PC-9 (cell line): ENCODE measurements at regions not wholly inside any gene's neighbourhood (a gene's known extent, or its start where the extent isn't known, plus 50 kb on each side); places are given as distances from the start of the nearest gene placed in this dataset.
A peak's percentile ranks its signal among the peaks of the same experiment; 100 is the strongest.

Source experiments
- BruUV-seq: library from RNA; stranded (reverse); fragments of 400-500 nt; replicated peaks from 2 replicates; lab custom pipeline; 2021; lab: Mats Ljungman, UMichigan
- CTCF ChIA-PET: fragments of 300-600 bp; sonication (Branson Sonifier 250); formaldehyde crosslinking; loops from one replicate; lab custom pipeline; 2022; ENCODE audit warnings: antibody characterized with exemption; lab: Charles Lee
- POLR2A ChIA-PET: fragments of 300-600 bp; sonication (Branson Sonifier 250); formaldehyde crosslinking; loops from one replicate; lab custom pipeline; 2022; ENCODE audit warnings: antibody characterized with exemption; ENCODE audit not compliant: unreplicated experiment; lab: Charles Lee
- DNase-seq, 2 experiments: peaks; one replicate each; pipeline versions ENCODE4 v3.0.0 to v3.0.0-alpha.2; 2015 to 2022; ENCODE audit warnings: mixed read lengths in 1 of 2
- H2AFZ ChIP-seq: fragments of 200-600 bp; sonication (generic); 2 replicates; pipeline ENCODE4 v1.8.1; 2017; ENCODE audit warnings: antibody characterized with exemption
- H3F3A ChIP-seq: fragments of 200-600 bp; sonication (generic); 2 replicates; pipeline ENCODE4 v1.8.1; 2017; ENCODE audit warnings: antibody characterized with exemption, mild to moderate bottlenecking, low read depth; ENCODE audit not compliant: insufficient read depth
- H3K27ac ChIP-seq: fragments of 200-600 bp; sonication (generic); 2 replicates; pipeline ENCODE4 v1.6.1; 2016; ENCODE audit warnings: mixed run types
- H3K27me3 ChIP-seq: fragments of 200-600 bp; sonication (generic); 2 replicates; pipeline ENCODE4 v1.6.1; 2016; ENCODE audit warnings: low read depth, mixed run types; ENCODE audit not compliant: insufficient read depth
- H3K36me3 ChIP-seq: fragments of 200-600 bp; sonication (generic); 2 replicates; pipeline ENCODE4 v1.6.1; 2016; ENCODE audit warnings: low read depth, mixed run types
- H3K4me1 ChIP-seq: fragments of 200-600 bp; sonication (generic); replicated peaks from 2 replicates; pipeline ENCODE4 v1.6.1; 2016; ENCODE audit warnings: mixed run types; ENCODE audit not compliant: insufficient read depth
- H3K4me2 ChIP-seq: fragments of 200-600 bp; sonication (generic); 2 replicates; pipeline ENCODE4 v1.6.1; 2017; ENCODE audit warnings: mixed run types
- H3K4me3 ChIP-seq: fragments of 200-600 bp; sonication (generic); 2 replicates; pipeline ENCODE4 v1.6.1; 2016; ENCODE audit warnings: mixed run types
- H3K79me2 ChIP-seq: fragments of 200-600 bp; sonication (generic); 2 replicates; pipeline ENCODE4 v1.6.1; 2017; ENCODE audit warnings: low read depth, mixed run types
- H3K9me2 ChIP-seq: fragments of 200-600 bp; sonication (generic); 2 replicates; pipeline ENCODE4 v1.8.1; 2017; ENCODE audit warnings: mild to moderate bottlenecking; ENCODE audit not compliant: insufficient read depth
- H3K9me3 ChIP-seq: fragments of 200-600 bp; sonication (generic); 2 replicates; pipeline ENCODE4 v1.8.1; 2016; ENCODE audit warnings: low read depth; ENCODE audit not compliant: insufficient read depth
- H4K20me1 ChIP-seq: fragments of 200-600 bp; sonication (generic); 2 replicates; pipeline ENCODE4 v1.8.1; 2017; ENCODE audit not compliant: insufficient read depth
- EZH2 ChIP-seq: fragments of 200-600 bp; sonication (generic); IDR thresholded peaks from 2 replicates; pipeline ENCODE4 v1.8.0; 2017; ENCODE audit warnings: antibody characterized with exemption, low read depth
- intact Hi-C: fragments of 100-400 bp; cut with micrococcal nuclease; formaldehyde crosslinking; loops from one replicate; pipeline ENCODE4 v1.10.0; 2022; ENCODE audit not compliant: unreplicated experiment
- TF ChIP-seq, protein P1 (sequence below): fragments of 200-600 bp; sonication (generic); conservative IDR thresholded peaks from 2 replicates; pipeline ENCODE4 v1.6.1; 2017; ENCODE audit warnings: mixed run types, antibody characterized with exemption, mild to moderate bottlenecking, moderate library complexity

- CTCF ChIA-PET, result no interaction called here
- H3K36me3 ChIP-seq, result no peaks in the 10 kb centered on the region
- no peaks in the 10 kb centered on the region for H3F3A ChIP-seq
- no peaks in the 10 kb centered on the region for H4K20me1 ChIP-seq
- H3K4me3 ChIP-seq, result no peak overlapping the region
- no peak overlapping the region for H3K4me2 ChIP-seq
- no peak for DNase-seq
- POLR2A ChIA-PET, result no interaction called here
- no peaks in the 10 kb centered on the region for H3K27me3 ChIP-seq
- TF ChIP-seq, protein P1, sequence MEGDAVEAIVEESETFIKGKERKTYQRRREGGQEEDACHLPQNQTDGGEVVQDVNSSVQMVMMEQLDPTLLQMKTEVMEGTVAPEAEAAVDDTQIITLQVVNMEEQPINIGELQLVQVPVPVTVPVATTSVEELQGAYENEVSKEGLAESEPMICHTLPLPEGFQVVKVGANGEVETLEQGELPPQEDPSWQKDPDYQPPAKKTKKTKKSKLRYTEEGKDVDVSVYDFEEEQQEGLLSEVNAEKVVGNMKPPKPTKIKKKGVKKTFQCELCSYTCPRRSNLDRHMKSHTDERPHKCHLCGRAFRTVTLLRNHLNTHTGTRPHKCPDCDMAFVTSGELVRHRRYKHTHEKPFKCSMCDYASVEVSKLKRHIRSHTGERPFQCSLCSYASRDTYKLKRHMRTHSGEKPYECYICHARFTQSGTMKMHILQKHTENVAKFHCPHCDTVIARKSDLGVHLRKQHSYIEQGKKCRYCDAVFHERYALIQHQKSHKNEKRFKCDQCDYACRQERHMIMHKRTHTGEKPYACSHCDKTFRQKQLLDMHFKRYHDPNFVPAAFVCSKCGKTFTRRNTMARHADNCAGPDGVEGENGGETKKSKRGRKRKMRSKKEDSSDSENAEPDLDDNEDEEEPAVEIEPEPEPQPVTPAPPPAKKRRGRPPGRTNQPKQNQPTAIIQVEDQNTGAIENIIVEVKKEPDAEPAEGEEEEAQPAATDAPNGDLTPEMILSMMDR, result no peak
- TF ChIP-seq EZH2, result no peak
- no peak overlapping the region for H2AFZ ChIP-seq
- BruUV-seq, result no TSS peak
- no peaks in the 10 kb centered on the region for H3K79me2 ChIP-seq
- no peaks in the 10 kb centered on the region for H3K9me3 ChIP-seq
- peaks cover 7% of the 10 kb centered on the region; the same call in 1 of the 2 replicates for H3K4me1 ChIP-seq
- no peaks in the 10 kb centered on the region; the same call in 1 of the 2 replicates for H3K9me2 ChIP-seq
- no peak overlapping the region for H3K27ac ChIP-seq
- intact Hi-C loops, result no loop called here
Observed at GRCh38 chr4:111988514-111988913, 156.7 kb upstream of the FAM241A start.

- Histone ChIP-seq H3K27me3 (no peaks in the 10 kb centered on the region), H3K27ac (no peak overlapping the region), H3K9me3 (no peaks in the 10 kb centered on the region), H3K4me2 (no peak overlapping the region), H3K9me2 (no peaks in the 10 kb centered on the region; the same call in 1 of the 2 replicates), H3K79me2 (no peaks in the 10 kb centered on the region), H3F3A (no peaks in the 10 kb centered on the region), H3K36me3 (no peaks in the 10 kb centered on the region), H2AFZ (no peak overlapping the region), H4K20me1 (no peaks in the 10 kb centered on the region), H3K4me1 (peaks cover 7% of the 10 kb centered on the region; the same call in 1 of the 2 replicates), H3K4me3 (no peak overlapping the region)
- TF ChIP-seq, protein P1, result no peak
- TF ChIP-seq EZH2, result no peak
- no peak for DNase-seq
- ChIA-PET POLR2A (no interaction called here), CTCF (no interaction called here)
- no TSS peak for BruUV-seq
- intact Hi-C loops, result no loop called here
Observed at GRCh38 chr4:111989817-111990216, 155.4 kb upstream of the FAM241A start.

- POLR2A ChIA-PET, result no interaction called here
- H3K4me1 ChIP-seq, result peaks cover 7% of the 10 kb centered on the region; the same call in 1 of the 2 replicates
- no peaks in the 10 kb centered on the region for H3F3A ChIP-seq
- H3K4me3 ChIP-seq, result no peak overlapping the region
- TF ChIP-seq, protein P1, result no peak
- TF ChIP-seq EZH2, result no peak
- H3K27ac ChIP-seq, result no peak overlapping the region
- intact Hi-C loops, result no loop called here
- no peaks in the 10 kb centered on the region for H3K9me3 ChIP-seq
- CTCF ChIA-PET, result no interaction called here
- 0 out of 2 replicates have a peak overlapping the region, but pooled peaks have one; percentile 56 for H2AFZ ChIP-seq
- H3K36me3 ChIP-seq, result no peaks in the 10 kb centered on the region
- BruUV-seq, result no TSS peak
- no peaks in the 10 kb centered on the region for H3K79me2 ChIP-seq
- H3K27me3 ChIP-seq, result peaks cover 5% of the 10 kb centered on the region; the same call in 1 of the 2 replicates
- H3K9me2 ChIP-seq, result no peaks in the 10 kb centered on the region; the same call in 1 of the 2 replicates
- no peak overlapping the region for H3K4me2 ChIP-seq
- DNase-seq, result no peak
- no peaks in the 10 kb centered on the region for H4K20me1 ChIP-seq
Observed at GRCh38 chr4:111991163-111991562, 154.1 kb upstream of the FAM241A start.
